ENCODE measurements at regions not wholly inside any gene's neighbourhood (a gene's known extent, or its start where the extent isn't known, plus 50 kb on each side); places are given as distances from the start of the nearest gene placed in this dataset.

GRCh38 chr10:78296785-78297184, 263.1 kb downstream of the RPS24 start:
- TF ChIP-seq CTCF (conservative IDR thresholded peaks at IDR 0.05; ENCODE audit: low read depth, low read length) (no peak), EZH2 (IDR thresholded peaks at IDR 0.05; ENCODE audit: borderline replicate concordance, low read depth, low read length, poor library complexity, severe bottlenecking) (no peak)
